PFSK-1 (cell line): ENCODE measurements at regions not wholly inside any gene's neighbourhood (a gene's known extent, or its start where the extent isn't known, plus 50 kb on each side); places are given as distances from the start of the nearest gene placed in this dataset.

Experiments used
- POLR2AphosphoS5 ChIP-seq: IDR thresholded peaks from 2 replicates; pipeline ENCODE4 v1.6.1; 2012; ENCODE audit warnings: low read depth, mild to moderate bottlenecking, control low read depth, low read length, moderate library complexity
- SIN3A ChIP-seq: IDR thresholded peaks from 2 replicates; pipeline ENCODE4 v1.6.1; 2012; ENCODE audit warnings: mild to moderate bottlenecking, low read length, moderate library complexity, borderline replicate concordance; ENCODE audit not compliant: insufficient read depth

DNA sequence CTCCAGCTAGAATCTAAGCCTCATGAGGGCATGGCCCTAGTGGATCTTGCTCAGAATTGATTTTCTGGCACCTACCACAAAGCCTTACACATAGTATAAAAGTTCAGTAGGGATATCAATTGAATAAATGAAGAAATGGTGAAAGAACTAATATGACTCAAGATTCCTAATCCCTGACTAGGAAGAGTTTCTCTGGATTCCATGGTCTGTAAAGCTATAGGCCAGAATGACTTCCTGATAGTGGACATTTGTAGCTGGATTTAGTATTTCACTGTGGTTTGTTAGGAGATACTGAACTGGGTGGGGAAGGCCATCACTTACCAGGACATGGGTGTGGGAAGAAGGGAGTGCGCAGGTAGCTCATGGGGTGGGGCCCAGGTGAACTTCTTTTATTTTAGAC lies 168.9 kb downstream of the RAP2B start:
- no peak for TF ChIP-seq POLR2AphosphoS5
- TF ChIP-seq SIN3A = no peak
